H9 (cell line): ENCODE measurements at regions not wholly inside any gene's neighbourhood (a gene's known extent, or its start where the extent isn't known, plus 50 kb on each side); places are given as distances from the start of the nearest gene placed in this dataset.

Source experiments
- DNase-seq: peaks from one replicate; pipeline ENCODE4 v3.0.0-alpha.2; 2017
- H2AFZ ChIP-seq: one replicate; pipeline ENCODE4 v1.6.1; 2013; ENCODE audit warnings: mild to moderate bottlenecking, low read length, control low read depth, moderate library complexity
- H2AK5ac ChIP-seq: 2 replicates; pipeline ENCODE4 v1.6.1; 2013; ENCODE audit warnings: low read length, control low read depth, mixed read lengths; ENCODE audit not compliant: insufficient read length
- H2BK120ac ChIP-seq: one replicate; pipeline ENCODE4 v1.6.1; 2013; ENCODE audit warnings: low read depth, mild to moderate bottlenecking, low read length, control low read depth, inconsistent platforms; ENCODE audit not compliant: poor library complexity, severe bottlenecking
- H2BK12ac ChIP-seq: 2 replicates; pipeline ENCODE4 v1.6.1; 2013; ENCODE audit warnings: low read length, control low read depth, mixed read lengths, low read depth; ENCODE audit not compliant: insufficient read length
- H2BK15ac ChIP-seq: 2 replicates; pipeline ENCODE4 v1.6.1; 2013; ENCODE audit warnings: low read depth, low read length, control low read depth
- H2BK20ac ChIP-seq: one replicate; pipeline ENCODE4 v1.6.1; 2013; ENCODE audit warnings: low read depth, mild to moderate bottlenecking, low read length, control low read depth, inconsistent platforms; ENCODE audit not compliant: poor library complexity, severe bottlenecking
- H2BK5ac ChIP-seq: 2 replicates; pipeline ENCODE4 v1.6.1; 2013; ENCODE audit warnings: low read length, control low read depth, mixed read lengths; ENCODE audit not compliant: insufficient read length
- H3K14ac ChIP-seq: 2 replicates; pipeline ENCODE4 v1.6.1; 2013; ENCODE audit warnings: low read length, control low read depth; ENCODE audit not compliant: insufficient read depth
- H3K18ac ChIP-seq: 2 replicates; pipeline ENCODE4 v1.6.1; 2013; ENCODE audit warnings: low read depth, mild to moderate bottlenecking, mixed read lengths, low read length, control low read depth; ENCODE audit not compliant: insufficient read length
- H3K23ac ChIP-seq: 2 replicates; pipeline ENCODE4 v1.6.1; 2013; ENCODE audit warnings: low read length, control low read depth, mixed read lengths, low read depth; ENCODE audit not compliant: insufficient read length
- H3K23me2 ChIP-seq: 2 replicates; pipeline ENCODE4 v1.6.1; 2013; ENCODE audit warnings: low read depth, mild to moderate bottlenecking, mixed read lengths, low read length, control low read depth; ENCODE audit not compliant: insufficient read length, poor library complexity, severe bottlenecking
- H3K27ac ChIP-seq: 2 replicates; pipeline ENCODE4 v1.5.1; 2013; ENCODE audit warnings: low read length, control low read depth, mixed read lengths, low read depth; ENCODE audit not compliant: insufficient read length
- H3K27me3 ChIP-seq: 2 replicates; pipeline ENCODE4 v1.6.1; 2013; ENCODE audit warnings: low read length, control low read depth, inconsistent platforms; ENCODE audit not compliant: insufficient read depth
- H3K4ac ChIP-seq: 2 replicates; pipeline ENCODE4 v1.6.1; 2013; ENCODE audit warnings: low read depth, mild to moderate bottlenecking, control low read depth, inconsistent platforms, low read length, moderate library complexity
- H3K4me1 ChIP-seq: 2 replicates; pipeline ENCODE4 v1.6.1; 2013; ENCODE audit warnings: low read length, control low read depth, inconsistent platforms; ENCODE audit not compliant: insufficient read depth
- H3K4me2 ChIP-seq: 2 replicates; pipeline ENCODE4 v1.6.1; 2013; ENCODE audit warnings: low read length, control low read depth, mixed read lengths; ENCODE audit not compliant: insufficient read length, insufficient read depth
- H3K56ac ChIP-seq: 2 replicates; pipeline ENCODE4 v1.6.1; 2013; ENCODE audit warnings: low read depth, mild to moderate bottlenecking, mixed read lengths, low read length, control low read depth; ENCODE audit not compliant: insufficient read length
- H3K79me1 ChIP-seq: 2 replicates; pipeline ENCODE4 v1.6.1; 2013; ENCODE audit warnings: low read depth, mild to moderate bottlenecking, moderate library complexity, low read length, control low read depth, inconsistent platforms; ENCODE audit not compliant: insufficient read depth, poor library complexity, severe bottlenecking
- H3K79me2 ChIP-seq: 2 replicates; pipeline ENCODE4 v1.6.1; 2013; ENCODE audit warnings: low read length, control low read depth, inconsistent platforms; ENCODE audit not compliant: insufficient read depth
- H3K9ac ChIP-seq: 2 replicates; pipeline ENCODE4 v1.6.1; 2013; ENCODE audit warnings: low read length, control low read depth, mixed read lengths; ENCODE audit not compliant: insufficient read length; ENCODE audit errors: extremely low read depth
- H3K9me3 ChIP-seq: one replicate; pipeline ENCODE4 v1.6.1; 2013; ENCODE audit warnings: low read depth, low read length, inconsistent platforms; ENCODE audit not compliant: control insufficient read depth
- H3T11ph ChIP-seq: one replicate; pipeline ENCODE4 v1.6.1; 2013; ENCODE audit warnings: mild to moderate bottlenecking, low read length, control low read depth, inconsistent platforms
- H4K20me1 ChIP-seq: one replicate; pipeline ENCODE4 v1.6.1; 2013; ENCODE audit not compliant: control insufficient read depth, insufficient read length, insufficient read depth
- H4K5ac ChIP-seq: 2 replicates; pipeline ENCODE4 v1.6.1; 2013; ENCODE audit warnings: low read depth, mild to moderate bottlenecking, mixed read lengths, low read length, control low read depth; ENCODE audit not compliant: insufficient read length
- H4K8ac ChIP-seq: replicated peaks from 2 replicates; pipeline ENCODE4 v1.6.1; 2013; ENCODE audit warnings: low read length, control low read depth, mixed read lengths, low read depth; ENCODE audit not compliant: insufficient read length
- H4K91ac ChIP-seq: 2 replicates; pipeline ENCODE4 v1.6.1; 2013; ENCODE audit warnings: low read depth, mild to moderate bottlenecking, moderate library complexity, mixed read lengths, low read length, control low read depth; ENCODE audit not compliant: insufficient read length
- H3K27ac Mint-ChIP-seq, 3 experiments: 2 replicates in 2 of 3; 3 replicates in 1 of 3; pipeline ENCODE4 v1.8.0; 2020 to 2021; ENCODE audit warnings: mixed read lengths in 3 of 3, mild to moderate bottlenecking in 1 of 3, moderate library complexity in 1 of 3
- H3K27me3 Mint-ChIP-seq: 2 replicates; pipeline ENCODE4 v1.8.0; 2021; ENCODE audit warnings: low read depth, mild to moderate bottlenecking, moderate library complexity, mixed read lengths
- H3K36me3 Mint-ChIP-seq, 3 experiments: 2 replicates in 2 of 3; 3 replicates in 1 of 3; pipeline ENCODE4 v1.8.0; 2020 to 2021; ENCODE audit warnings: low read depth in 3 of 3, mixed read lengths in 3 of 3; ENCODE audit not compliant: insufficient read depth in 1 of 3
- H3K4me1 Mint-ChIP-seq, 2 experiments: 2 replicates each; pipeline ENCODE4 v1.8.0; 2020; ENCODE audit warnings: mixed read lengths in 2 of 2
- H3K4me3 Mint-ChIP-seq, 2 experiments: 2 replicates in 1 of 2; 3 replicates in 1 of 2; pipeline ENCODE4 v1.8.0; 2020 to 2021; ENCODE audit warnings: mild to moderate bottlenecking in 2 of 2, mixed read lengths in 2 of 2, moderate library complexity in 1 of 2
- H3K9me3 Mint-ChIP-seq, 2 experiments: 2 replicates in 1 of 2; 3 replicates in 1 of 2; pipeline ENCODE4 v1.8.0; 2020; ENCODE audit warnings: mild to moderate bottlenecking in 2 of 2, mixed read lengths in 2 of 2, moderate library complexity in 1 of 2
- WGBS: extraction: QIAGEN DNeasy Blood & Tissue Kit; methylation state at CpG from one replicate; pipeline ENCODE4 v1.1.7; 2013; ENCODE audit warnings: missing lambda C conversion rate, low lambda C conversion rate, mixed read lengths; ENCODE audit not compliant: insufficient read length; ENCODE audit errors: extremely low coverage; 5-methylcytosine and 5-hydroxymethylcytosine counted together
- TF ChIP-seq, protein P1 (sequence below): fragments of 200-600 bp; sonication (generic); conservative IDR thresholded peaks from 3 replicates; pipeline ENCODE4 v1.8.0; 2021; ENCODE audit warnings: antibody characterized with exemption, mild to moderate bottlenecking

DNA sequence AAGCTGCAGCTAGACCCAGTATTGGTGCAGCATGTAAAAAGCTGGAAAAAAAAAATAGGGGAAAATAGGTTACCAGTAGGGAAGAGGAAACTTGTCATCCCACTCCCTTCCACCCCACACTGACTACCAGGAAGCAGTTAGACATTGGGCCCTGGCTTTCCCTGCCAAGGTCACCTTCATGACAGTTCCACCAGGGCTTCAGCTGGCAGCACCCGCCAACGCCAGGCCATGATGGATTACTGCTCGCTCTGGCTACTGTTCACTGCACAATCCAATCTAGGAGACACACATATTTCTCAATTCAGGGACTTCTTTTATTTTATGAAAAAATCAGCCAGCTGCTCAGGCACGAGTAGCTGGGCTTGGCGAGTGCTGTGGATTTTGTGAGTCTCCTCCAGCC lies 127.7 kb downstream of the DMRTA2 start:
- H2BK120ac ChIP-seq: no peak overlapping the region
- peaks cover 0 to 31% (median 0%) of the 10 kb centered on the region in 3 experiments; a peak in 2 of 7 replicates for H3K36me3 Mint-ChIP-seq
- TF ChIP-seq, protein P1, sequence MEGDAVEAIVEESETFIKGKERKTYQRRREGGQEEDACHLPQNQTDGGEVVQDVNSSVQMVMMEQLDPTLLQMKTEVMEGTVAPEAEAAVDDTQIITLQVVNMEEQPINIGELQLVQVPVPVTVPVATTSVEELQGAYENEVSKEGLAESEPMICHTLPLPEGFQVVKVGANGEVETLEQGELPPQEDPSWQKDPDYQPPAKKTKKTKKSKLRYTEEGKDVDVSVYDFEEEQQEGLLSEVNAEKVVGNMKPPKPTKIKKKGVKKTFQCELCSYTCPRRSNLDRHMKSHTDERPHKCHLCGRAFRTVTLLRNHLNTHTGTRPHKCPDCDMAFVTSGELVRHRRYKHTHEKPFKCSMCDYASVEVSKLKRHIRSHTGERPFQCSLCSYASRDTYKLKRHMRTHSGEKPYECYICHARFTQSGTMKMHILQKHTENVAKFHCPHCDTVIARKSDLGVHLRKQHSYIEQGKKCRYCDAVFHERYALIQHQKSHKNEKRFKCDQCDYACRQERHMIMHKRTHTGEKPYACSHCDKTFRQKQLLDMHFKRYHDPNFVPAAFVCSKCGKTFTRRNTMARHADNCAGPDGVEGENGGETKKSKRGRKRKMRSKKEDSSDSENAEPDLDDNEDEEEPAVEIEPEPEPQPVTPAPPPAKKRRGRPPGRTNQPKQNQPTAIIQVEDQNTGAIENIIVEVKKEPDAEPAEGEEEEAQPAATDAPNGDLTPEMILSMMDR: no peak
- H3K27me3 Mint-ChIP-seq: peaks cover 5% of the 10 kb centered on the region
- no peak overlapping the region for H3K23ac ChIP-seq
- H3K9ac ChIP-seq: no peak overlapping the region
- H3K27ac Mint-ChIP-seq: no peak overlapping the region
- H3K4me1 Mint-ChIP-seq: no peaks in the 10 kb centered on the region
- no peak overlapping the region for H2AK5ac ChIP-seq
- no peak overlapping the region for H3K18ac ChIP-seq
- no peaks in the 10 kb centered on the region for H3K4me1 ChIP-seq
- H3K14ac ChIP-seq: no peak overlapping the region
- H3K4ac ChIP-seq: no peak overlapping the region
- no peak overlapping the region for H2BK5ac ChIP-seq
- H3T11ph ChIP-seq: no peak overlapping the region
- H2BK20ac ChIP-seq: no peak overlapping the region
- no peak overlapping the region for H4K91ac ChIP-seq
- no peak overlapping the region for H2BK12ac ChIP-seq
- H2BK15ac ChIP-seq: no peak overlapping the region
- H3K79me2 ChIP-seq: no peaks in the 10 kb centered on the region
- H3K9me3 ChIP-seq: no peaks in the 10 kb centered on the region
- peaks cover 0 to 88% of the 10 kb centered on the region in 2 experiments; a peak in 3 of 5 replicates for H3K9me3 Mint-ChIP-seq
- no peaks in the 10 kb centered on the region for H3K27me3 ChIP-seq
- DNase-seq: no peak
- WGBS: no CpG with 5 or more reads among the region's 5 CpGs
- no peak overlapping the region for H3K56ac ChIP-seq
- no peaks in the 10 kb centered on the region for H4K20me1 ChIP-seq
- H3K4me2 ChIP-seq: no peak overlapping the region
- H3K23me2 ChIP-seq: no peaks in the 10 kb centered on the region
- no peak overlapping the region; a peak in 1 of 5 replicates for H3K4me3 Mint-ChIP-seq
- H3K79me1 ChIP-seq: no peaks in the 10 kb centered on the region
- H4K8ac ChIP-seq: no peak overlapping the region
- no peak overlapping the region for H3K27ac ChIP-seq
- H4K5ac ChIP-seq: no peak overlapping the region
- no peak overlapping the region for H2AFZ ChIP-seq
